HL-60 (cell line): ENCODE measurements at regions not wholly inside any gene's neighbourhood (a gene's known extent, or its start where the extent isn't known, plus 50 kb on each side); places are given as distances from the start of the nearest gene placed in this dataset.

Experiments
- DNase-seq, 2 experiments: peaks; one replicate each; pipeline ENCODE4 v3.0.0-alpha.2; 2010 to 2020; ENCODE audit warnings: low read depth in 1 of 2, low spot score in 1 of 2
- H3K27ac ChIP-seq: fragments of 250-450 bp; sonication (Bioruptor Pico); replicated peaks from 2 replicates; pipeline ENCODE4 v1.5.1; 2020; ENCODE audit warnings: mild to moderate bottlenecking, moderate library complexity
- H3K27me3 ChIP-seq: fragments of 250-450 bp; sonication (Bioruptor Pico); 2 replicates; pipeline ENCODE4 v1.5.1; 2021; ENCODE audit warnings: mild to moderate bottlenecking, moderate library complexity; ENCODE audit not compliant: insufficient read depth, poor library complexity, severe bottlenecking
- H3K4me3 ChIP-seq: replicated peaks from 2 replicates; pipeline ENCODE4 v1.5.1; 2011; ENCODE audit warnings: mild to moderate bottlenecking, control low read depth, low read length; ENCODE audit not compliant: insufficient read depth
- CTCF ChIP-seq: IDR thresholded peaks from one replicate; pipeline ENCODE4 v1.5.1; 2011; ENCODE audit warnings: low read length, control low read depth, inconsistent platforms; ENCODE audit not compliant: insufficient read depth
- GABPA ChIP-seq: IDR thresholded peaks from 2 replicates; pipeline ENCODE4 v1.6.1; 2012; ENCODE audit warnings: low read depth
- POLR2AphosphoS5 ChIP-seq: IDR thresholded peaks from 2 replicates; pipeline ENCODE4 v1.6.1; 2012; ENCODE audit warnings: low read depth
- REST ChIP-seq: IDR thresholded peaks from 2 replicates; pipeline ENCODE4 v1.6.1; 2012; ENCODE audit warnings: low read depth; ENCODE audit not compliant: insufficient replicate concordance
- SPI1 ChIP-seq: IDR thresholded peaks from 2 replicates; pipeline ENCODE4 v1.6.1; 2012; ENCODE audit warnings: low read depth, mild to moderate bottlenecking, borderline replicate concordance

GRCh38 chr2:125584732-125585131 lies 1071.2 kb upstream of the GYPC start:
- TF ChIP-seq GABPA (no peak), SPI1 (no peak), POLR2AphosphoS5 (no peak), CTCF (no peak), REST (no peak)

GRCh38 chr2:125588780-125589179 lies 1067.2 kb upstream of the GYPC start:
- Histone ChIP-seq H3K27ac (no peak overlapping the region), H3K27me3 (no peaks in the 10 kb centered on the region), H3K4me3 (no peak overlapping the region)
- TF ChIP-seq REST (no peak), SPI1 (no peak), GABPA (no peak), CTCF (no peak), POLR2AphosphoS5 (no peak)
- no peak for DNase-seq

More at GRCh38 chr2:125584732-125585131, 1071.2 kb upstream of the GYPC start:
- H3K27ac ChIP-seq, result no peak overlapping the region
- no peaks in the 10 kb centered on the region for H3K27me3 ChIP-seq
- no peak overlapping the region for H3K4me3 ChIP-seq
- no peak for DNase-seq

GRCh38 chr2:125591954-125592353 lies 1064.0 kb upstream of the GYPC start:
- Histone ChIP-seq H3K4me3 (no peak overlapping the region), H3K27me3 (no peaks in the 10 kb centered on the region), H3K27ac (no peak overlapping the region)
- no peak for DNase-seq
- TF ChIP-seq CTCF, result no peak
- TF ChIP-seq SPI1, result no peak
- no peak for TF ChIP-seq POLR2AphosphoS5
- TF ChIP-seq GABPA, result no peak
- TF ChIP-seq REST, result no peak
